ENCODE measurements at regions not wholly inside any gene's neighbourhood (a gene's known extent, or its start where the extent isn't known, plus 50 kb on each side); places are given as distances from the start of the nearest gene placed in this dataset.
"Not testable (repeated sequence)": the region's sequence is repeated elsewhere in the genome, so short reads cannot be mapped to it uniquely, and the experiment has no call there.

- 35 to 68% methylated on average over 2 of the region's 2 CpGs for WGBS, 2 donors
- intact Hi-C loops (cut with DNase I) = no loop called here
- Histone ChIP-seq H3K36me3 (no peaks in the 10 kb centered on the region), H3K4me1 (no peaks in the 10 kb centered on the region), H3K27ac (no peak overlapping the region), H3K27me3 (peaks cover 0 to 2% (median 0%) of the 10 kb centered on the region in 4 donors), H3K9me3 (no peaks in the 10 kb centered on the region), H3K4me3 (no peak overlapping the region)
- DNase-seq = no peak
- no peak for ATAC-seq
- TF ChIP-seq, protein P1, sequence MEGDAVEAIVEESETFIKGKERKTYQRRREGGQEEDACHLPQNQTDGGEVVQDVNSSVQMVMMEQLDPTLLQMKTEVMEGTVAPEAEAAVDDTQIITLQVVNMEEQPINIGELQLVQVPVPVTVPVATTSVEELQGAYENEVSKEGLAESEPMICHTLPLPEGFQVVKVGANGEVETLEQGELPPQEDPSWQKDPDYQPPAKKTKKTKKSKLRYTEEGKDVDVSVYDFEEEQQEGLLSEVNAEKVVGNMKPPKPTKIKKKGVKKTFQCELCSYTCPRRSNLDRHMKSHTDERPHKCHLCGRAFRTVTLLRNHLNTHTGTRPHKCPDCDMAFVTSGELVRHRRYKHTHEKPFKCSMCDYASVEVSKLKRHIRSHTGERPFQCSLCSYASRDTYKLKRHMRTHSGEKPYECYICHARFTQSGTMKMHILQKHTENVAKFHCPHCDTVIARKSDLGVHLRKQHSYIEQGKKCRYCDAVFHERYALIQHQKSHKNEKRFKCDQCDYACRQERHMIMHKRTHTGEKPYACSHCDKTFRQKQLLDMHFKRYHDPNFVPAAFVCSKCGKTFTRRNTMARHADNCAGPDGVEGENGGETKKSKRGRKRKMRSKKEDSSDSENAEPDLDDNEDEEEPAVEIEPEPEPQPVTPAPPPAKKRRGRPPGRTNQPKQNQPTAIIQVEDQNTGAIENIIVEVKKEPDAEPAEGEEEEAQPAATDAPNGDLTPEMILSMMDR (IDR thresholded peaks at IDR 0.05) = no peak
- no peak for FAIRE-seq
These were observed 116.7 kb upstream of the CES5A start for GRCh38 chr16:55991843-55992242.

DNA sequence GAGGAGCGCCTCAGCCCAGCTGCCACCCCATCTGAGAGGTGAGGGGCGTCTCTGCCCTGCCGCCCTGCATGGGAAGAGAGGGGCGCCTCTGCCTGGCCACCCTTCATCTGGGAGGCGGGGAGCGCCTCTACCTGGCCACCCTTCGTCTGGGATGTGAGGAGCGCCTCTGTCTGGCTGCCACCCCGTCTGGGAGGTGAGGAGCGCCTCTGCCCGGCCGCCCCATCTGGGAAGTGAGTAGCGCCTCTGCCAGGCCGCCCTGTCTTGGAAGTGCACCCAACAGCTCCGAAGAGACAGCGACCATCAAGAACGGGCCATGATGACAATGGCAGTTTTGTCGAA lies 114.4 kb upstream of the CES5A start:
- DNase-seq (peak in 1 of 6 donors; percentile 33), ATAC-seq (no peak), FAIRE-seq (no peak)
- 88 to 93% methylated on average over 18 of the region's 18 CpGs for WGBS, 2 donors
- Histone ChIP-seq H3K4me1 (no peaks in the 10 kb centered on the region), H3K27ac (no peak overlapping the region), H3K4me3 (no peak overlapping the region), H3K27me3 (peaks cover 0 to 5% (median 0%) of the 10 kb centered on the region in 4 donors), H3K9me3 (no peaks in the 10 kb centered on the region), H3K36me3 (no peaks in the 10 kb centered on the region)
- intact Hi-C loops (cut with DNase I) = no loop called here
- TF ChIP-seq, protein P1 (IDR thresholded peaks at IDR 0.05) = no peak

- peak in 1 of 6 donors; percentile 35 for DNase-seq
- H3K4me3 ChIP-seq; FAIRE-seq; H3K27me3 ChIP-seq; H3K27ac ChIP-seq; H3K36me3 ChIP-seq; H3K4me1 ChIP-seq; H3K9me3 ChIP-seq; ATAC-seq; intact Hi-C loops (cut with DNase I): not testable (repeated sequence)
- WGBS, 2 donors = 87 to 91% methylated on average over 48 of the region's 48 CpGs
These were observed 113.8 kb upstream of the CES5A start for GRCh38 chr16:55988850-55989568.

- TF ChIP-seq, protein P1 (IDR thresholded peaks at IDR 0.05) = no peak
- intact Hi-C loops (cut with DNase I) = no loop called here
- Histone ChIP-seq H3K4me1 (no peaks in the 10 kb centered on the region), H3K36me3 (no peaks in the 10 kb centered on the region), H3K9me3 (no peaks in the 10 kb centered on the region), H3K4me3 (no peak overlapping the region), H3K27ac (no peak overlapping the region), H3K27me3 (peaks cover 0 to 5% (median 0%) of the 10 kb centered on the region in 4 donors)
- ATAC-seq (no peak), DNase-seq (no peak), FAIRE-seq (no peak)
- WGBS, 2 donors = 74 to 91% methylated on average over 1 of the region's 1 CpG
These were observed 112.8 kb upstream of the CES5A start for GRCh38 chr16:55988013-55988412.

DNA sequence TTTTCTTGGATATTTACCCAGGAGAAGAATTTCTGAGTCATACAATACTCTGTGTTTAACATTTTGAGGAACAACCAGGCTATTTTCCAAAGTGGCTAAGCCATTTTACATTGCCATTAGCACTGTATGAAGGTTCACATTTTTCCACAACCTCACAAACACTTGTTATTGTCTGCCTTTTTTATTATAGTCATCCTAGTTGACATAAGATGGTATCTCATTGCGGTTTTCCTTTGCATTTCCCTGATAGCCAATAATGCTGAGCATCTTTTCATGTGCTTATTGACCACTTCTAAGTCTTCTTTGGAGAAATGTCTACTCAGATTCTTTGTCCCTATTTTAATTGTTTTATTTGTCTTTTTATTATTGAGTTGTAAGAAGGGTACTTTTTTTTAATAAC lies 107.4 kb upstream of the CES5A start:
- TF ChIP-seq, protein P1 (IDR thresholded peaks at IDR 0.05) = no peak
- Histone ChIP-seq H3K36me3 (no peaks in the 10 kb centered on the region), H3K9me3 (no peaks in the 10 kb centered on the region), H3K4me3 (no peak overlapping the region), H3K27me3 (peaks cover 0 to 5% (median 0%) of the 10 kb centered on the region in 4 donors), H3K27ac (no peak overlapping the region), H3K4me1 (no peaks in the 10 kb centered on the region)
- no peak for DNase-seq
- FAIRE-seq = no peak
- WGBS, 2 donors = 48 to 71% methylated on average over 1 of the region's 1 CpG
- ATAC-seq = no peak
- intact Hi-C loops (cut with DNase I) = no loop called here

All from pancreas (tissue), 10 donors.